Ascending aorta (tissue), 2 donors: ENCODE measurements at regions not wholly inside any gene's neighbourhood (a gene's known extent, or its start where the extent isn't known, plus 50 kb on each side); places are given as distances from the start of the nearest gene placed in this dataset.

Source experiments
- DNase-seq, 2 donors: peaks; one replicate each; pipeline ENCODE4 v3.0.0-alpha.2; 2019; ENCODE audit warnings: low spot score in 2 of 2
- H3K27ac ChIP-seq, 2 donors: fragments of 200-600 bp; sonication (generic); one replicate each; pipeline ENCODE4 v1.5.1; 2016 to 2017; ENCODE audit warnings: mild to moderate bottlenecking in 1 of 2
- H3K27me3 ChIP-seq: fragments of 200-600 bp; sonication (generic); one replicate; pipeline ENCODE4 v1.5.1; 2017
- H3K36me3 ChIP-seq, 2 donors: fragments of 200-600 bp; sonication (generic); one replicate each; pipeline ENCODE4 v1.5.1; 2016
- H3K4me1 ChIP-seq, 2 donors: fragments of 200-600 bp; sonication (generic); one replicate each; pipeline ENCODE4 v1.5.1; 2016 to 2017; ENCODE audit warnings: mild to moderate bottlenecking in 1 of 2
- H3K4me3 ChIP-seq, 2 donors: fragments of 200-600 bp; sonication (generic); one replicate each; pipeline ENCODE4 v1.5.1; 2016 to 2017; ENCODE audit warnings: mild to moderate bottlenecking in 1 of 2
- H3K9me3 ChIP-seq, 2 donors: fragments of 200-600 bp; sonication (generic); one replicate each; pipeline ENCODE4 v1.5.1; 2016
- intact Hi-C: fragments of 100-400 bp; cut with DNase I; formaldehyde crosslinking; loops from one replicate; pipeline ENCODE4 v1.15.1; 2023
- TF ChIP-seq, protein P1 (sequence below), 3 experiments: fragments of 200-600 bp in 2 of 3; fragments of 450-650 bp in 1 of 3; sonication (generic) in 2 of 3; IDR thresholded peaks; one replicate each; pipeline ENCODE4 v1.5.1; 2016 to 2019; ENCODE audit warnings: antibody characterized with exemption in 3 of 3, mild to moderate bottlenecking in 1 of 3, moderate library complexity in 1 of 3

DNA sequence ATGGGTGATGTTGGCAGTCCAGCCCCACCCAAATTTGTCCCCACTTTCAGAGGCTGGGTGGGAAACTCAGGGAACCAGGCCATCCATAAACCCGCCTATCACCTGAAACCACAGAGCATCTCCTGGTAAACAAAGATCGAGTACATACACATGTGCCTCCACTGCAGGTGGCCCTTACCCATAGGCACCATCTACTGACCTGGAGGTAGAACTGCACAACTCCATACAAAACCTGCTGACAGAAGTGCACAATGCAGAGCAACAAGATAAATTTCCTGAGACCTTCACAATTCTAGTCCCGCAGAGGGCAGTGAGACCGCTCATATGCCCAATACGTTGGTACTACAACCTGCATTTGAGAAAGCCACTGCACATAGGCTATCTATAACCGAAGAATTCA, 856.3 kb downstream of the SUCLG1 start:
- no peak for DNase-seq
- Histone ChIP-seq H3K36me3 (no peaks in the 10 kb centered on the region), H3K27me3 (no peaks in the 10 kb centered on the region), H3K4me3 (no peak overlapping the region), H3K27ac (no peak overlapping the region), H3K4me1 (no peaks in the 10 kb centered on the region), H3K9me3 (no peaks in the 10 kb centered on the region)
- TF ChIP-seq, protein P1, sequence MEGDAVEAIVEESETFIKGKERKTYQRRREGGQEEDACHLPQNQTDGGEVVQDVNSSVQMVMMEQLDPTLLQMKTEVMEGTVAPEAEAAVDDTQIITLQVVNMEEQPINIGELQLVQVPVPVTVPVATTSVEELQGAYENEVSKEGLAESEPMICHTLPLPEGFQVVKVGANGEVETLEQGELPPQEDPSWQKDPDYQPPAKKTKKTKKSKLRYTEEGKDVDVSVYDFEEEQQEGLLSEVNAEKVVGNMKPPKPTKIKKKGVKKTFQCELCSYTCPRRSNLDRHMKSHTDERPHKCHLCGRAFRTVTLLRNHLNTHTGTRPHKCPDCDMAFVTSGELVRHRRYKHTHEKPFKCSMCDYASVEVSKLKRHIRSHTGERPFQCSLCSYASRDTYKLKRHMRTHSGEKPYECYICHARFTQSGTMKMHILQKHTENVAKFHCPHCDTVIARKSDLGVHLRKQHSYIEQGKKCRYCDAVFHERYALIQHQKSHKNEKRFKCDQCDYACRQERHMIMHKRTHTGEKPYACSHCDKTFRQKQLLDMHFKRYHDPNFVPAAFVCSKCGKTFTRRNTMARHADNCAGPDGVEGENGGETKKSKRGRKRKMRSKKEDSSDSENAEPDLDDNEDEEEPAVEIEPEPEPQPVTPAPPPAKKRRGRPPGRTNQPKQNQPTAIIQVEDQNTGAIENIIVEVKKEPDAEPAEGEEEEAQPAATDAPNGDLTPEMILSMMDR (IDR thresholded peaks at IDR 0.05): no peak
- intact Hi-C loops: no loop called here

DNA sequence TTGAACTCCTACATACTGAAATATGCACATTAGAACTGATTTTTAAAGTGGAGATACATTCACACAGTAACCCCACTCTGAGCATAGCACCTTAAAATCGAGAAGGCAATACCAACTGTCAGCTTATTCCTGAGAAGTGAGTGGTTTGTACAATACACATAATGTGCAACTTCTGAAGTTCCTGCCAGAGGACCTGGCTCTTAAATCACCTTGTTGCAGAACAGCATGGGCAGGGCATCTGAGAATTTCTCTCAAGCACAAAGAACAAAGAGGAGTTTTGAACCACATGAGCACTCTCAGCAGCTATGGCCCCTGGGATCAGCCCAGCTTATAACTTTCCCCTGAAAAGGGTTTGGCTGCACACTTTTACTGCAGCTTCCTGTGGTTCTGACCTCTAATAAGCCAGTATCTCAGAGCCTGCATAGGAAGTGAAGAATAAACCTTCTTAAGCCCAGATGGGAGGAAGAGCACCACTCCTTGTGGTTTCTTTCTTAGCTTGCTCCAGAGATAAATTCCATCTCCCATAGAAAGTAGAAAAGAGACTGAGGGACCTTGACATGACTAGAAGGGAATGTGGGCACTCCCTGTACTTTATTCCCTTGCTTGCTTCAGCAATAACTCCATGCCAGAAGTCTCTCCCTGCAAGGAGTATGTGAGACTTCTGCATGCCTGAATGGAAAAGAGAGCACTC, 862.3 kb downstream of the SUCLG1 start:
- Histone ChIP-seq H3K4me1 (no peaks in the 10 kb centered on the region), H3K27me3 (no peaks in the 10 kb centered on the region), H3K27ac (no peak overlapping the region), H3K36me3 (no peaks in the 10 kb centered on the region), H3K4me3 (no peak overlapping the region), H3K9me3 (no peaks in the 10 kb centered on the region)
- no peak for DNase-seq
- intact Hi-C loops: no loop called here
- TF ChIP-seq, protein P1 (IDR thresholded peaks at IDR 0.05): no peak

DNA sequence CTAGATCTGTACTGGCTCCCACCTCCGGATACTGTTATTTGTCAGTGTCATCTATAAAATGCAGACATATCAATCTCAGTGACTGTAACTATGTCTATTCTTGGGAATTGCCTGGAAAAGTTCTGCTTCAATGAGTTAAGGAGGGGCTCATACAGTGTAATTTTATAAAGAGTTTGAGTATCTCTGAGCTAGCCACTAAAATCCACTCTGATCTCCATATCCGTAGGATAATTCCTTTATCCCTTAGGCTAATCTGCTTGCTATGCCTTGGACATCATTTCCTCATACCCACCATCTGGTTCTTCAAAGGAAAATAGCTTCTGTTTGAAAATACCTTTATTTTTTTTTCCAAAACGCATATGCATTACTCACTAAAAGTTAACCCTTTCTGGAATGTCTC, 863.2 kb downstream of the SUCLG1 start:
- Histone ChIP-seq H3K36me3 (no peaks in the 10 kb centered on the region), H3K27me3 (no peaks in the 10 kb centered on the region), H3K27ac (no peak overlapping the region), H3K9me3 (no peaks in the 10 kb centered on the region), H3K4me3 (no peak overlapping the region), H3K4me1 (no peaks in the 10 kb centered on the region)
- TF ChIP-seq, protein P1 (IDR thresholded peaks at IDR 0.05): no peak
- no peak for DNase-seq
- intact Hi-C loops: no loop called here

DNA sequence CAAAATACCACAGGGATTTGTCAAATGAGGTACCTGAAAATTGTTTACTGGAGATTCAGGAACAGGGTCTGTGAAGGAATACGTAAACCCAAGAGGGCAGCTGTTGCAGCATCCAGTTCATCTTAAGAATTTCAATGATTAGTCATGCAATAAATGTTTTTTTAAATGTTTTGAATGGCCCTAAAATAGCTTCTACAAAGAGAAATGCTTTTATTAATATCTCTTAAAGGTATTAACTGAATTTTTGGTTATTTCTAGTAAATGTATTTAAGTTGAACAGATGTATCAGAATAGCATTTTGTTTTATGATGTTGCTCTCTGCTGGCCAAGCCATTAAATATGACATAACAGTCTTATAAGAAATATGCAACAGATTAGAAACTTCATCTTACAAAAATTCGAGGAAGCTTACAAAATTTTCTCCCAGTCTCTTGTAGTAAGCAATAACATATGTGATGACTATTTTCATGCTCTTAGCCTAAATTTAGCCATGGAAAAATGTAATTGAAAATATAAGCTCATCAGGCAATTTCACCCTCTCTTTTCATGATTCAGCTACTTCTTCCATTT, 863.9 kb downstream of the SUCLG1 start:
- Histone ChIP-seq H3K27me3 (no peaks in the 10 kb centered on the region), H3K4me1 (no peaks in the 10 kb centered on the region), H3K4me3 (no peak overlapping the region), H3K9me3 (no peaks in the 10 kb centered on the region), H3K36me3 (no peaks in the 10 kb centered on the region), H3K27ac (no peak overlapping the region)
- intact Hi-C loops: no loop called here
- DNase-seq: no peak
- TF ChIP-seq, protein P1 (IDR thresholded peaks at IDR 0.05): no peak

DNA sequence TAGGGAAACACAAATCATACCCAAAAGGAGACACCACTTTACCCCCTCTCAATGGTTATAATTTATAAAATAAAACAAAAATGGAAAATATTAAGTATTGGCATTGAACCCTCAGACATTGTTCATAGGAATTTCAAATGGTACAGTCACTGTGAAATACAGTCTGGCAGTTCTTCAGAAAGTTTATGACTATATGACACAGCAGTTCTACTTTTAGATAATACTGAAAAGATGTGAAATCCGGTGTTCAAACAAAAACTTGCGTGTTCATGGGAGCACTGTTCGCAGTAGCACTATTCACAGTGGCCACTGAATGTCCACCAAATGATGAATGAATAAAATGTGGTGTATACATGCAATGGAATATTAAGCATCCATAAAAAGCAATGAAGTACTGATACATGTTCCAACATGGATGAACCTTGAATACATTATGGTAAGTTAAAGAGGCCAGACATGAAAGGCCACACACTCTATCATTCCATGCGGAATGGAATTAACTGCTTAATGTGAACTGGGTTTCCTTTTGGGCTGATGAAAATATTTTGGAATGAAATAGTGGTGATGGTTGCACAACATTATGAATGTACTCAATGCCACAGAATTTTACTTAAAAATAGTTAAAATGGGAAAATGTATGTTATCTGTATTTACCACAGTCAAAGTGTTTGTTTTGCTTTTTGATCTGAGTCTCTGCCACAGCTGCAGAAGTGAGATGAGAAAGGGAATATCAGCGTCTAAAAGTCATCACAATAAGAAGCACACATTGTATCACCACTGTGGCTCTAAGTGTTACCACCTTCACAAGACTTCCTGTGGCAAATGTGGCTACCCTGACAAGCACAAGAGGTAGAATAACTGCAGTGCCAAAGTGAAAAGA, 864.6 kb downstream of the SUCLG1 start:
- no peaks in the 10 kb centered on the region for H3K9me3 ChIP-seq
- no peaks in the 10 kb centered on the region for H3K4me1 ChIP-seq
- DNase-seq: no peak
- H3K27me3 ChIP-seq: no peaks in the 10 kb centered on the region
- H3K36me3 ChIP-seq: no peaks in the 10 kb centered on the region
- no peak overlapping the region for H3K27ac ChIP-seq
- TF ChIP-seq, protein P1 (IDR thresholded peaks at IDR 0.05): no peak
- intact Hi-C loops: no loop called here
- no peak overlapping the region for H3K4me3 ChIP-seq
